ENCODE measurements at regions not wholly inside any gene's neighbourhood (a gene's known extent, or its start where the extent isn't known, plus 50 kb on each side); places are given as distances from the start of the nearest gene placed in this dataset.

GRCh38 chr16:7990626-7991260 is 599.6 kb downstream of the TMEM114 start:
- TF ChIP-seq CTCF (IDR thresholded peaks at IDR 0.05; ENCODE audit: insufficient read depth, low read length, poor library complexity, severe bottlenecking) (no peak), EZH2phosphoT487 (conservative IDR thresholded peaks at IDR 0.05; ENCODE audit: low read length) (no peak)
